Glutamatergic neuron (in vitro differentiated cells): ENCODE measurements at regions not wholly inside any gene's neighbourhood (a gene's known extent, or its start where the extent isn't known, plus 50 kb on each side); places are given as distances from the start of the nearest gene placed in this dataset.
A peak's percentile ranks its signal among the peaks of the same experiment; 100 is the strongest.
"Not testable (repeated sequence)": the region's sequence is repeated elsewhere in the genome, so short reads cannot be mapped to it uniquely, and the experiment has no call there.

Experiments used
- DNase-seq: peaks from one replicate; pipeline ENCODE4 v3.0.0; 2022
- H3K27ac Mint-ChIP-seq: one replicate; pipeline ENCODE4 v1.8.0; 2020; ENCODE audit warnings: mild to moderate bottlenecking, mixed read lengths, inconsistent platforms; ENCODE audit not compliant: unreplicated experiment
- H3K27me3 Mint-ChIP-seq: one replicate; pipeline ENCODE4 v1.8.0; 2020; ENCODE audit warnings: mild to moderate bottlenecking, moderate library complexity, mixed read lengths, inconsistent platforms; ENCODE audit not compliant: unreplicated experiment
- H3K36me3 Mint-ChIP-seq: one replicate; pipeline ENCODE4 v1.8.0; 2020; ENCODE audit warnings: mild to moderate bottlenecking, mixed read lengths, inconsistent platforms; ENCODE audit not compliant: unreplicated experiment
- H3K4me1 Mint-ChIP-seq: one replicate; pipeline ENCODE4 v1.8.0; 2020; ENCODE audit warnings: mild to moderate bottlenecking, low read depth, mixed read lengths, inconsistent platforms; ENCODE audit not compliant: unreplicated experiment
- H3K4me3 Mint-ChIP-seq: one replicate; pipeline ENCODE4 v1.8.0; 2020; ENCODE audit warnings: mild to moderate bottlenecking, mixed read lengths, inconsistent platforms; ENCODE audit not compliant: unreplicated experiment
- H3K9me3 Mint-ChIP-seq: one replicate; pipeline ENCODE4 v1.8.0; 2020; ENCODE audit warnings: mild to moderate bottlenecking, moderate library complexity, mixed read lengths, inconsistent platforms; ENCODE audit not compliant: unreplicated experiment
- TF ChIP-seq, protein P1 (sequence below): fragments of 200-600 bp; sonication (generic); IDR thresholded peaks from one replicate; pipeline ENCODE4 v1.5.0; 2021; ENCODE audit not compliant: partially characterized antibody, unreplicated experiment

DNA sequence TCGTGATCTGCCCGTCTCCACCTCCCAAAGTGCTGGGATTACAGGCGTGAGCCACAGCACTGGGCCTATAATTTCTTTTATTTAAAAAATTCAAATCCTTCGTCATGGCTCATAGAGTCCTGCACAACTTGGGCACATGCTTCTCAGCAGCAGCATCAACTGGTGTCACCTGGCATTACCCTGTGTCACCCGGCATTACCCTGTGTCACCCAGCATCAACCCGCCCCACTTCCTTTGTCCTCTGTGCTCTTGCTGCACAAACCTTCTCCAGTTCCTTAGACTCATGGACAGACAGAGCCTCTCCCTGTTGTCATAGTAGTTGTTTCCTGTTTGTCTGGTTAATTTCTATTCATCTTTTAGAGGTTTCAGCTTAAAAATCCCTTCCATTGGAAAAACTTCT lies 121.2 kb upstream of the SERBP1 start:
- Mint-ChIP-seq H3K4me3 (no peak overlapping the region), H3K4me1 (peaks cover 3% of the 10 kb centered on the region), H3K36me3 (no peaks in the 10 kb centered on the region), H3K27ac (no peak overlapping the region), H3K9me3 (no peaks in the 10 kb centered on the region), H3K27me3 (peaks cover 2% of the 10 kb centered on the region)
- TF ChIP-seq, protein P1, sequence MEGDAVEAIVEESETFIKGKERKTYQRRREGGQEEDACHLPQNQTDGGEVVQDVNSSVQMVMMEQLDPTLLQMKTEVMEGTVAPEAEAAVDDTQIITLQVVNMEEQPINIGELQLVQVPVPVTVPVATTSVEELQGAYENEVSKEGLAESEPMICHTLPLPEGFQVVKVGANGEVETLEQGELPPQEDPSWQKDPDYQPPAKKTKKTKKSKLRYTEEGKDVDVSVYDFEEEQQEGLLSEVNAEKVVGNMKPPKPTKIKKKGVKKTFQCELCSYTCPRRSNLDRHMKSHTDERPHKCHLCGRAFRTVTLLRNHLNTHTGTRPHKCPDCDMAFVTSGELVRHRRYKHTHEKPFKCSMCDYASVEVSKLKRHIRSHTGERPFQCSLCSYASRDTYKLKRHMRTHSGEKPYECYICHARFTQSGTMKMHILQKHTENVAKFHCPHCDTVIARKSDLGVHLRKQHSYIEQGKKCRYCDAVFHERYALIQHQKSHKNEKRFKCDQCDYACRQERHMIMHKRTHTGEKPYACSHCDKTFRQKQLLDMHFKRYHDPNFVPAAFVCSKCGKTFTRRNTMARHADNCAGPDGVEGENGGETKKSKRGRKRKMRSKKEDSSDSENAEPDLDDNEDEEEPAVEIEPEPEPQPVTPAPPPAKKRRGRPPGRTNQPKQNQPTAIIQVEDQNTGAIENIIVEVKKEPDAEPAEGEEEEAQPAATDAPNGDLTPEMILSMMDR = no peak
- no peak for DNase-seq

DNA sequence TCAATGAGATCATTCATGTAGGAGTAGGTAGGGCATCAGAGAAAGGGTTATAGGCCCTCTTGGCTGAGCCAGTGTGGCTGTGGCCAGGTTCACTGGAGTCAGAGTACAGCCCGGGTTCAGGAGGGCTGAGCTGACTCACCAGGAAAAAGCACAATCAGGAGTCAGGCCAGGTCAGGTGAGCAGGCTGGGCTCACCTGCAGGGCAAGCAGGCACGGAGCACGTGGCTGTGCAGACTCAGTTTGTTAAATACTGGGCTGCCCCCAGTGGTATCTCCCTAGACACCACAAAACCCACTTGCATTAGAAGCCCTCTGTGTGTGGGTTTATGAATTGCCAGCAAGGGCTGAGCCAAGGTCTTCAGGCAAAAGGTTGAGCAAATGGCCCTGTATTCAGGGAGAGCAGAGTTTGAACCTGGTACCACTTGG lies 122.1 kb upstream of the SERBP1 start:
- Mint-ChIP-seq H3K36me3 (no peaks in the 10 kb centered on the region), H3K4me1 (peaks cover 3% of the 10 kb centered on the region), H3K27ac (no peak overlapping the region), H3K9me3 (no peaks in the 10 kb centered on the region), H3K27me3 (no peaks in the 10 kb centered on the region), H3K4me3 (no peak overlapping the region)
- TF ChIP-seq, protein P1 = no peak
- DNase-seq = no peak

DNA sequence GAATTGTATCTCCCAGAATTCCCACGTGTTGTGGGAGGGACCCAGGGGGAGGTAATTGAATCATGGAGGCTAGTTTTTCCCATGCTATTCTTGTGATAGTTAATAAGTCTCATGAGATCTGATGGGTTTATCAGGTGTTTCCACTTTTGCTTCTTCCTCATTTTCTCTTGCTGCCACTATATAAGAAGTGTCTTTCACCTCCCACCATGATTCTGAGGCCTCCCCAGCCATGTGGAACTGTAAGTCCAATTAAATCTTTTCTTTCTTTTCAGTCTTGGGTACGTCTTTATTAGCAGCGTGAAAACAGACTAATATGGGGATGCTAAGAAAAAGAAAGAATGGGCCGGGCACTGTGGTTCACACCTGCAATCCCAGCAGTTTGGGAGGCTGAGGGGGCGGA lies 124.0 kb upstream of the SERBP1 start:
- not testable (repeated sequence) for H3K4me1 Mint-ChIP-seq, H3K27me3 Mint-ChIP-seq, DNase-seq, H3K4me3 Mint-ChIP-seq, H3K27ac Mint-ChIP-seq, H3K9me3 Mint-ChIP-seq, H3K36me3 Mint-ChIP-seq

DNA sequence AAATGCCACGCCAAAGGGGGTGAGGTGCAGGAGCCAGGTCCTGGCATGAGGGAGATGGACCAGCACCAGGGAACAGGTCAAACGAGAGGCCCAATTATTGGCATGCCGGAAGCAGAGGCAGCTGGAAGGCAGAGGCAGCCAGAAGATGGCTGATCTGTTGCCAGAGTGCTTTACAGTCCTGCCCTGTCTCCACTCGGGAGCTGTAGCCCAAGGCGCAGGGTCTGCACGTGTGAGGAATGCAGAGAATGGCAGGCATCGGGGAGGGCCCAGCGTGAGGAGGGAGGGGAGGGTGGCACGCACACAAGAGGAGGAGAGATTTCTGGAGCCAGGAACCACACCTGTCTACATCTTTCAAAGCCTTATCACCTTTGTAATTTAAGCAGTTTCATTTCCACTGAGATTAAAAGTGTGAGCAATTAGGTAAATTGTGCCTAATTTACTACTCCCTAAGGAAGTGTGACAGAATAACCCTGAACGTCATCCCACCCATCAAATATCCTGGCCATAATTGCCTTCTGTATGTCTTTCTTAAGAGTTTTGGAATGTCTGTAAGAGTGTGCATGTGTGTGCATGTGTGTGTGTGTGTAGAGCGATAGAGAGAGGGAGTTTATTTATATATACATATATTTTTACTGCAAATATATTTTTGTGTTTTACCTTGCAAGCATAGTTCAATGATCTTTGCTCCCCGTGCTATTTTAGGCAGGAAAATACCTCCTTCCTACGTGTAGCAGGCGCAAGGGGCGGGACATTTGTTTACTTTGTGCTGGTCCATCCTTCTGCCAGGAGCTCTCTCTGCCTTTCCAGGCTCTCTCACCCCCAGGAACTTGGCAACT lies 125.5 kb upstream of the SERBP1 start:
- H3K4me1 Mint-ChIP-seq = peaks cover 3% of the 10 kb centered on the region
- H3K27ac Mint-ChIP-seq = no peak overlapping the region
- H3K36me3 Mint-ChIP-seq = no peaks in the 10 kb centered on the region
- H3K27me3 Mint-ChIP-seq = no peaks in the 10 kb centered on the region
- no peak overlapping the region for H3K4me3 Mint-ChIP-seq
- TF ChIP-seq, protein P1 = no peak
- H3K9me3 Mint-ChIP-seq = no peaks in the 10 kb centered on the region
- DNase-seq = peak; percentile 22

DNA sequence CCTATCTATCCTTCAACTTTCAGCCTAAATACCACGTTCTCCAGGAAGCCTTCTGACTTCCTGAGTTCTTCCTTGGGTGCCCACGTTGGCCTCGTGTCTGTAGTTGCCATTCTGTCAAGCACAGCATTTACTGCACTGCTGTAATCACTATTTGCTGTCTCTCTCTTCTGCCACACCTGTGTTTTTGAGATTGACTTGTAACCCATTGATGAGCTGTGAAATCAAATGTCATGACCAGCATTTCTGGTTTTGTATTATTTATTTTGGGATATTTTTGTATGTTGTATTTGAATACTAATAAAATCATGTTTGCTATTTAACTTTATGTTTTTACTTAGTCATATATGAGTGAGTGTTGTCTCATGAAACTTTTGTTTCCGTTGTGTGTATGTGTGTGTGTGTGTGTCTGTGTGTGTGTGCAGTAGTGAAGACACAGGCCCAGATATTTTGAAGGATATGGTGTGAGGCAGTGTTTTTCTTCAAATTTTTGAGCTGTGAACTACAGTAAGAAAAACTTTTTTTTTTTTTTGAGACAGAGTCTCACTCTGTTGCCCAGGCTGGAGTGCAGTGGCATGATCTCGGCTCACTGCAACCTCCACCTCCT lies 126.2 kb upstream of the SERBP1 start:
- no peaks in the 10 kb centered on the region for H3K36me3 Mint-ChIP-seq
- peaks cover 5% of the 10 kb centered on the region for H3K4me1 Mint-ChIP-seq
- no peaks in the 10 kb centered on the region for H3K9me3 Mint-ChIP-seq
- H3K27me3 Mint-ChIP-seq = no peaks in the 10 kb centered on the region
- no peak for DNase-seq
- no peak overlapping the region for H3K4me3 Mint-ChIP-seq
- H3K27ac Mint-ChIP-seq = no peak overlapping the region
- TF ChIP-seq, protein P1 = no peak
